Suprapubic skin (tissue), 4 donors: ENCODE measurements at regions not wholly inside any gene's neighbourhood (a gene's known extent, or its start where the extent isn't known, plus 50 kb on each side); places are given as distances from the start of the nearest gene placed in this dataset.

Experiments
- CTCF ChIP-seq, 2 donors: fragments of 200-600 bp in 1 of 2; fragments of 450-650 bp in 1 of 2; sonication (generic) in 1 of 2; IDR thresholded peaks; one replicate each; pipeline ENCODE4 v1.5.1; 2016 to 2019; ENCODE audit warnings: antibody characterized with exemption in 2 of 2, mild to moderate bottlenecking in 1 of 2, moderate library complexity in 1 of 2
- EP300 ChIP-seq: sonication (generic); formaldehyde crosslinking; IDR thresholded peaks from one replicate; pipeline ENCODE4 v1.6.1; 2017; ENCODE audit warnings: antibody characterized with exemption
- POLR2A ChIP-seq, 2 donors: fragments of 450-650 bp; IDR thresholded peaks; one replicate each; pipeline ENCODE4 v1.6.1; 2017; ENCODE audit warnings: antibody characterized with exemption in 2 of 2, mild to moderate bottlenecking in 2 of 2, moderate library complexity in 2 of 2
- POLR2AphosphoS5 ChIP-seq, 3 donors: sonication (generic); formaldehyde crosslinking; IDR thresholded peaks; one replicate each; pipeline ENCODE4 v1.6.1; 2017; ENCODE audit warnings: antibody characterized with exemption in 3 of 3

- TF ChIP-seq POLR2A (IDR thresholded peaks at IDR 0.05) (no peak), EP300 (no peak), CTCF (IDR thresholded peaks at IDR 0.05) (no peak), POLR2AphosphoS5 (IDR thresholded peaks at IDR 0.05) (no peak)
These were observed 116.6 kb upstream of the BNC2 start for GRCh38 chr9:16987026-16987425.
